Testis (tissue), 2 donors: ENCODE measurements at regions not wholly inside any gene's neighbourhood (a gene's known extent, or its start where the extent isn't known, plus 50 kb on each side); places are given as distances from the start of the nearest gene placed in this dataset.

Experiments
- POLR2A ChIP-seq: fragments of 450-650 bp; IDR thresholded peaks from one replicate; pipeline ENCODE4 v1.6.1; 2017; ENCODE audit warnings: antibody characterized with exemption, mild to moderate bottlenecking, moderate library complexity
- TF ChIP-seq, protein P1 (sequence below), 3 experiments: fragments of 450-650 bp in 2 of 3; fragments of 200-600 bp in 1 of 3; sonication (generic) in 1 of 3; IDR thresholded peaks; one replicate each; pipeline ENCODE4 v1.5.1; 2016 to 2019; ENCODE audit warnings: antibody characterized with exemption in 3 of 3, mild to moderate bottlenecking in 2 of 3, moderate library complexity in 1 of 3

DNA sequence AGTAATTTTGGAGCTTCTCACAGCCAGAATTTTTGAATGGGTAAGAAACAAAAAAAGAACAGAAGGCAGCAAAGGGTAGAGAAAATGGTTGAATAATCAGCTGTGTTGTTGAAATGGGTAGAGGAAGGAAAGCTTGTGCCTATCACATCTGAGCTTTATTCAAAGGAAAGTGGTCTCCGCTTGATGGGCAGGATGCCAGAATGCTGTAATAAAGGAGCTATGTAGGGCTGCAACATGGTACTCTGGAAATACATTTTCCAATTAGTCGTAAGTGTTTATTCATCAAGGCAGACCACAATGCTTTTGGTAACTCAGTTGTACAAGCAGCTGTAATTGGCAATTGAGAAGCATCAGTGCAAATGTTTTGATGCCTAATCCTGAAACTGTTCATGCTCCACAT is 196.9 kb downstream of the ICOS start:
- TF ChIP-seq, protein P1, sequence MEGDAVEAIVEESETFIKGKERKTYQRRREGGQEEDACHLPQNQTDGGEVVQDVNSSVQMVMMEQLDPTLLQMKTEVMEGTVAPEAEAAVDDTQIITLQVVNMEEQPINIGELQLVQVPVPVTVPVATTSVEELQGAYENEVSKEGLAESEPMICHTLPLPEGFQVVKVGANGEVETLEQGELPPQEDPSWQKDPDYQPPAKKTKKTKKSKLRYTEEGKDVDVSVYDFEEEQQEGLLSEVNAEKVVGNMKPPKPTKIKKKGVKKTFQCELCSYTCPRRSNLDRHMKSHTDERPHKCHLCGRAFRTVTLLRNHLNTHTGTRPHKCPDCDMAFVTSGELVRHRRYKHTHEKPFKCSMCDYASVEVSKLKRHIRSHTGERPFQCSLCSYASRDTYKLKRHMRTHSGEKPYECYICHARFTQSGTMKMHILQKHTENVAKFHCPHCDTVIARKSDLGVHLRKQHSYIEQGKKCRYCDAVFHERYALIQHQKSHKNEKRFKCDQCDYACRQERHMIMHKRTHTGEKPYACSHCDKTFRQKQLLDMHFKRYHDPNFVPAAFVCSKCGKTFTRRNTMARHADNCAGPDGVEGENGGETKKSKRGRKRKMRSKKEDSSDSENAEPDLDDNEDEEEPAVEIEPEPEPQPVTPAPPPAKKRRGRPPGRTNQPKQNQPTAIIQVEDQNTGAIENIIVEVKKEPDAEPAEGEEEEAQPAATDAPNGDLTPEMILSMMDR (IDR thresholded peaks at IDR 0.05) = no peak
- no peak for TF ChIP-seq POLR2A
